ENCODE measurements at regions not wholly inside any gene's neighbourhood (a gene's known extent, or its start where the extent isn't known, plus 50 kb on each side); places are given as distances from the start of the nearest gene placed in this dataset.

DNA sequence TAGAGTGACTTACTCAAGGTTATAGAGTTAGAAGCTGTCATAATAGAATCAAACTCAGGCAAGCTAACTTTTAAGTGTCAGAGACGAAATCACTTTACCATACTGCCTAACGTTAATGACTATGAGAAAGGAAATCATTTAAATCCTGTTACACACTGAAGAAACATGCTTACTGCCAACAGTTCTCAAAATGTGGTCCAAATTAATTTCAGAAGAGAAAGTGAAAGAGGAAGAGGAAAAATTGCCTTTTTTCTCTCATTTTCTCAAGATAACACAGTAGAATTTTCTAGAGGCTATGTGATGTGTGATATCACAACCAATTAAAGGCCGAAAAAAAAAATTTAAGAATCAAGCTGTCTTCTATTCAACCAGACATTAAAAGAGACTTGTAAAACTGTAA, 1362.7 kb upstream of the CHAC2 start:
- no peak for DNase-seq
- H3K36me3 ChIP-seq, result no peaks in the 10 kb centered on the region
- H3K27ac ChIP-seq, result no peak overlapping the region
- no peaks in the 10 kb centered on the region for H3K4me1 ChIP-seq
- no peaks in the 10 kb centered on the region for H3K9me3 ChIP-seq
- H3K27me3 ChIP-seq, result no peaks in the 10 kb centered on the region
- TF ChIP-seq, protein P1, sequence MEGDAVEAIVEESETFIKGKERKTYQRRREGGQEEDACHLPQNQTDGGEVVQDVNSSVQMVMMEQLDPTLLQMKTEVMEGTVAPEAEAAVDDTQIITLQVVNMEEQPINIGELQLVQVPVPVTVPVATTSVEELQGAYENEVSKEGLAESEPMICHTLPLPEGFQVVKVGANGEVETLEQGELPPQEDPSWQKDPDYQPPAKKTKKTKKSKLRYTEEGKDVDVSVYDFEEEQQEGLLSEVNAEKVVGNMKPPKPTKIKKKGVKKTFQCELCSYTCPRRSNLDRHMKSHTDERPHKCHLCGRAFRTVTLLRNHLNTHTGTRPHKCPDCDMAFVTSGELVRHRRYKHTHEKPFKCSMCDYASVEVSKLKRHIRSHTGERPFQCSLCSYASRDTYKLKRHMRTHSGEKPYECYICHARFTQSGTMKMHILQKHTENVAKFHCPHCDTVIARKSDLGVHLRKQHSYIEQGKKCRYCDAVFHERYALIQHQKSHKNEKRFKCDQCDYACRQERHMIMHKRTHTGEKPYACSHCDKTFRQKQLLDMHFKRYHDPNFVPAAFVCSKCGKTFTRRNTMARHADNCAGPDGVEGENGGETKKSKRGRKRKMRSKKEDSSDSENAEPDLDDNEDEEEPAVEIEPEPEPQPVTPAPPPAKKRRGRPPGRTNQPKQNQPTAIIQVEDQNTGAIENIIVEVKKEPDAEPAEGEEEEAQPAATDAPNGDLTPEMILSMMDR (IDR thresholded peaks at IDR 0.05), result no peak
- no peak for TF ChIP-seq POLR2A (IDR thresholded peaks at IDR 0.05)
- no peak overlapping the region for H3K4me3 ChIP-seq
- intact Hi-C loops (cut with DNase I; ENCODE audit: low total_unique reads), result no loop called here

DNA sequence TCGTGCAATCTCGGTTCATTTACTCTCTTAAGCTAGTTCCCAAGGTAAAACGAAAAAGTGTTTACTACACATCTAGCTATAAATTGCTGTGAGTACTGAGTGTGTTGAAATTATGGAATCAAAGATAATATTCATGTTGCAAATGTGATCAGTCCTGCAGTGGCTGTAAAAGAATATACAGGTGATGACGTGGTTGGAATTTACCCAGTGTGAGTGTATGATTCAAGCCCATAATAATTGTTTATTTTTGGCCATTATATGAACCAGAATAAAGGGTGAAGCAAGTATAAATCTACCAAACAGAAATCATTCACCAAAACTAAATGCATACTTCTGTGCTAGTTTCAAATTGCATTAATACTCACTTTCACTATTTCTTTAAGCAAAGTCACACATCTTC, 1363.6 kb upstream of the CHAC2 start:
- TF ChIP-seq, protein P1 (IDR thresholded peaks at IDR 0.05), result no peak
- no peak for TF ChIP-seq POLR2A (IDR thresholded peaks at IDR 0.05)
- H3K27me3 ChIP-seq, result no peaks in the 10 kb centered on the region
- H3K4me1 ChIP-seq, result no peaks in the 10 kb centered on the region
- no peak overlapping the region for H3K4me3 ChIP-seq
- intact Hi-C loops (cut with DNase I; ENCODE audit: low total_unique reads), result no loop called here
- DNase-seq, result no peak
- H3K36me3 ChIP-seq, result no peaks in the 10 kb centered on the region
- H3K27ac ChIP-seq, result no peak overlapping the region
- H3K9me3 ChIP-seq, result no peaks in the 10 kb centered on the region

DNA sequence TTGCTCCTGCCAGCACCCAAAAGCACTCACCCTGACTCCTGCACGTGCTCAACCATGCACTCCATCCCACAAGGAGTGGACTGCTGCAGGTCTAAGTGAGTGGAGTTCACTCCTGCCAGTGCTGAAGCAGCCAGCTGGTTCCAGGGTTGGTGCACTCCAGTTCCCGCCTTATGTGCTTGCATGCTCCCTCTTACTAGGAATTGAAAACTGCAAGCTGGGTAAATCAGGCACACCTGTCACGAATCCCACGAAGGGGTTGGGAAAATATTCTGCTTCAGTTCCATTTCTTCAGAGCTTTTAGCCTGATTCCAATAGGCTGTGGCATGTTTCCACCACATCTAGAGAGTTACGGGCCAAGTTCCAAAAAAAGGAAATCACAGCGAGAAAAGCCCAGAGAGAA, 1365.5 kb upstream of the CHAC2 start:
- no peaks in the 10 kb centered on the region for H3K36me3 ChIP-seq
- no peaks in the 10 kb centered on the region for H3K4me1 ChIP-seq
- no peaks in the 10 kb centered on the region for H3K27me3 ChIP-seq
- no peak overlapping the region for H3K27ac ChIP-seq
- DNase-seq, result no peak
- no peak for TF ChIP-seq POLR2A (IDR thresholded peaks at IDR 0.05)
- TF ChIP-seq, protein P1 (IDR thresholded peaks at IDR 0.05), result no peak
- H3K4me3 ChIP-seq, result no peak overlapping the region
- intact Hi-C loops (cut with DNase I; ENCODE audit: low total_unique reads), result no loop called here
- H3K9me3 ChIP-seq, result no peaks in the 10 kb centered on the region

DNA sequence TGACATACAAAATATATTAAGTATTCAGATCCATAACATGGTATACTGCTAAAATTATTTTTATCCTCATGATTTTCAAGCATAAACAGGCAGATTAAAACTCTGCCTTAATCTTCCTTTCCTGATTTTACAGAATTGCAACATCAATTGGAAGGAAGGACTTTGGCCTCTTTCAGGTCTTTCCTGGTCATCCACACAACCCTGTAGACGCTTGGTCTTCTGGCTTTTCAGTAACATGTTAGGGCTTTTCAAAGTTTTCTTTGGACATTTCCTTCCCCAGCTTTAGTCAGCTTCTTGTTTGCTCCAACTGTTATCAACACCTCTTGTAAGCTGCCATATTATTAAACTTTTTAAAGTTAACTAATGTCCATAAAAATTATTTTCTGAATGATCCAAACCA, 1364.9 kb upstream of the NRXN1 start:
- H3K9me3 ChIP-seq, result no peaks in the 10 kb centered on the region
- no peaks in the 10 kb centered on the region for H3K4me1 ChIP-seq
- no peaks in the 10 kb centered on the region for H3K27me3 ChIP-seq
- TF ChIP-seq POLR2A (IDR thresholded peaks at IDR 0.05), result no peak
- TF ChIP-seq, protein P1 (IDR thresholded peaks at IDR 0.05), result no peak
- H3K36me3 ChIP-seq, result no peaks in the 10 kb centered on the region
- DNase-seq, result no peak
- intact Hi-C loops (cut with DNase I; ENCODE audit: low total_unique reads), result no loop called here
- no peak overlapping the region for H3K27ac ChIP-seq
- no peak overlapping the region for H3K4me3 ChIP-seq

DNA sequence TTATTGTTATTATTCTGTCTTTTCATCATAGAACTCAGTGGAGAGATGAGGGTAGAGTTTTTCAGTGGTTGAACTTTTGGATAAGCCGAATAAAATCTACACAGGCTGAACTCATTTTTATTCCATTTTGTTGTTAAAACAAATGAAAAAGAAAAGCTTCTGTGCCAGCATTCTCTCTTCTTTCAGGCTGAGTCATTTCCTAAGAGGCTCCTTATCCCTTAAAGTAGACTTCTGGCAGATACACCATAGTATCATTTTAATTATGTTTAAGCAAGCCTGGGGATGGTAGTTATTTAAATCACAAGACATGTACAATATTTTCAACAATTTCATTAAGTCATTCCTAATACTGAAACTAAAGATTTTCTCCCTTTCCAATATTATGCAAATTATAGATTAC, 1364.0 kb upstream of the NRXN1 start:
- no peak for DNase-seq
- H3K27ac ChIP-seq, result no peak overlapping the region
- H3K27me3 ChIP-seq, result no peaks in the 10 kb centered on the region
- intact Hi-C loops (cut with DNase I; ENCODE audit: low total_unique reads), result no loop called here
- no peak for TF ChIP-seq POLR2A (IDR thresholded peaks at IDR 0.05)
- TF ChIP-seq, protein P1 (IDR thresholded peaks at IDR 0.05), result no peak
- no peak overlapping the region for H3K4me3 ChIP-seq
- H3K36me3 ChIP-seq, result no peaks in the 10 kb centered on the region
- no peaks in the 10 kb centered on the region for H3K9me3 ChIP-seq
- H3K4me1 ChIP-seq, result no peaks in the 10 kb centered on the region
